ENCODE measurements at regions not wholly inside any gene's neighbourhood (a gene's known extent, or its start where the extent isn't known, plus 50 kb on each side); places are given as distances from the start of the nearest gene placed in this dataset.

DNA sequence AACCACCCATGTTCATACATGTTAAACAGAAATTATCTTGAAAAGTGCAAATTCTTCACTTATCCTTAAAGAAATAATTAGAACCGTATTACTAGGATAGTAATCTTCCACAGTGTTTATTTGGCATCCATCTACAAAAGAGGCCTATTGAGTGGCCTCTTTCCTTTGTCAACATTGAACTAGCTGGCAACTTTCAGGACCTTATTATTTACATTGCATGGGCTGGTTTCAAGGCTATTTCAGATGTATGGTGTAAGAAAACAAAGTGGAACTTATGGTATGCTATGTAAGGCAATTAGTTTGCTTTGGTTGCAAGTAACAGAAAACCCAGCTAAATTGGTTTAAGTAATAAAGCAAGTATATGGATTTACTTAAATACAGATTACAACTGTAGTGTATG, 324.6 kb downstream of the RBM43 start:
- no peak for FAIRE-seq
- H4K20me1 ChIP-seq (replicated peaks; ENCODE audit: control insufficient read depth, extremely low read depth, insufficient read depth, low read length) = no peaks in the 10 kb centered on the region
- dilution Hi-C loops (cut with MboI; ENCODE audit: extremely low pct_ligation_motif_present, low sequenced_read_pairs) (no loop called here), intact Hi-C loops (cut with micrococcal nuclease) (no loop called here)
- ChIA-PET CTCF (interaction anchor here (0.7 kb wide), 1 partner anchor 11 kb away, joined by 3 read pairs; no protein-coding TSS in a partner anchor), POLR2A (no interaction called here)
- H3K27me3 ChIP-seq (ENCODE audit: control insufficient read depth in 2 of 2, insufficient read depth in 2 of 2, low read length in 2 of 2) = no peaks in the 10 kb centered on the region
- H3K9me1 ChIP-seq (replicated peaks; ENCODE audit: control insufficient read depth, extremely low read depth, insufficient read depth, low read length) = no peaks in the 10 kb centered on the region
- H3K9ac ChIP-seq (replicated peaks; ENCODE audit: extremely low read depth, insufficient read depth, low read length) = no peak overlapping the region
- H3K4me3 ChIP-seq (replicated peaks in 1 of 3; ENCODE audit: insufficient read depth in 1 of 3, low read depth in 1 of 3, low read length in 3 of 3) = no peak overlapping the region
- no peak overlapping the region for H3K27ac ChIP-seq (ENCODE audit: insufficient read depth, low read depth, low read length)
- H3K4me1 ChIP-seq (ENCODE audit: control insufficient read depth, extremely low read depth, insufficient read depth, low read length) = no peaks in the 10 kb centered on the region
- TF ChIP-seq JUN (IDR thresholded peaks at IDR 0.05; ENCODE audit: borderline replicate concordance, insufficient read depth, insufficient read length, low read depth) (no peak), POLR2AphosphoS5 (IDR thresholded peaks at IDR 0.05; ENCODE audit: insufficient read depth, low read depth, low read length) (no peak), MYC (IDR thresholded peaks at IDR 0.05; ENCODE audit: low read depth, low read length) (no peak)
- no peaks in the 10 kb centered on the region for H3K36me3 ChIP-seq (ENCODE audit: control insufficient read depth in 2 of 2, extremely low read depth in 1 of 2, insufficient read depth in 2 of 2, low read length in 2 of 2)
- no peaks in the 10 kb centered on the region for H3K79me2 ChIP-seq (ENCODE audit: control insufficient read depth, insufficient read depth, low read length)
- no peak overlapping the region for H2AFZ ChIP-seq (ENCODE audit: low read depth, low read length)
- H3K9me3 ChIP-seq (replicated peaks; ENCODE audit: control insufficient read depth, insufficient read depth, low read length) = no peaks in the 10 kb centered on the region
- no TSS peak for BruUV-seq (replicated peaks)
- no peak overlapping the region for H3K4me2 ChIP-seq (ENCODE audit: insufficient read depth, low read length)
- no peak for DNase-seq (ENCODE audit: low read depth, low spot score)

DNA sequence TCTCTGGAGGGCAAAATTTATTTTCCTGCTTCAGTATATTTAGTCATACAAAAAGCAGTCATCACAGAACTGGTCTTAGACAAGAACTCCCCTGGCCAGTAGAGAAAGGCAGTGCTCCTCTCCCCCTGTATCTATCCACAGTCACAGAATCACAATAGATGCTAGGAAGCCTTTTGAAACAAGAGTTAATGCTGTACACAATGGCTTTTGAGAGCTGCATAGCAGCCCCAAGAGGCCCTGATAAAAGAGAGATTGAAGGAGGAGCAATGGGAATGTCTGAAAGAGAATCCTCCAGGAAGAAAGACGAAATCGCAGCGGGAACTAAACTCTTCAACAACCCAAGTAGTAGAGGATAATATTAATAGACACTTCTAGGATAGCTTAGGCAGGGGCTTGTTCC, 330.2 kb downstream of the RBM43 start:
- no peaks in the 10 kb centered on the region for H4K20me1 ChIP-seq (replicated peaks; ENCODE audit: control insufficient read depth, extremely low read depth, insufficient read depth, low read length)
- DNase-seq (ENCODE audit: low read depth, low spot score) (no peak), FAIRE-seq (no peak)
- H3K9me3 ChIP-seq (replicated peaks; ENCODE audit: control insufficient read depth, insufficient read depth, low read length) = no peaks in the 10 kb centered on the region
- H3K4me2 ChIP-seq (ENCODE audit: insufficient read depth, low read length) = no peak overlapping the region
- intact Hi-C loops (cut with micrococcal nuclease) (no loop called here), dilution Hi-C loops (cut with MboI; ENCODE audit: extremely low pct_ligation_motif_present, low sequenced_read_pairs) (no loop called here)
- H3K4me3 ChIP-seq (replicated peaks in 1 of 3; ENCODE audit: insufficient read depth in 1 of 3, low read depth in 1 of 3, low read length in 3 of 3) = no peak overlapping the region
- CTCF ChIA-PET = interaction anchor here (0.9 to 1.6 kb wide), 3 partner anchors 55 to 506 kb away, joined by 3 to 4 read pairs (median 3); no protein-coding TSS in a partner anchor
- H3K27me3 ChIP-seq (ENCODE audit: control insufficient read depth in 2 of 2, insufficient read depth in 2 of 2, low read length in 2 of 2) = no peaks in the 10 kb centered on the region
- no peaks in the 10 kb centered on the region for H3K4me1 ChIP-seq (ENCODE audit: control insufficient read depth, extremely low read depth, insufficient read depth, low read length)
- no peak overlapping the region for H3K27ac ChIP-seq (ENCODE audit: insufficient read depth, low read depth, low read length)
- no peaks in the 10 kb centered on the region for H3K36me3 ChIP-seq (ENCODE audit: control insufficient read depth in 2 of 2, extremely low read depth in 1 of 2, insufficient read depth in 2 of 2, low read length in 2 of 2)
- no peak for TF ChIP-seq FOS (IDR thresholded peaks at IDR 0.05; ENCODE audit: borderline replicate concordance, insufficient read depth, low read length)
- POLR2A ChIA-PET = no interaction called here
- BruUV-seq (replicated peaks) = no TSS peak
- H3K9ac ChIP-seq (replicated peaks; ENCODE audit: extremely low read depth, insufficient read depth, low read length) = no peak overlapping the region
- no peaks in the 10 kb centered on the region for H3K9me1 ChIP-seq (replicated peaks; ENCODE audit: control insufficient read depth, extremely low read depth, insufficient read depth, low read length)
- no peak overlapping the region for H2AFZ ChIP-seq (ENCODE audit: low read depth, low read length)
- no peaks in the 10 kb centered on the region for H3K79me2 ChIP-seq (ENCODE audit: control insufficient read depth, insufficient read depth, low read length)

Measured in endothelial cell of umbilical vein (primary cell).